ENCODE measurements at regions not wholly inside any gene's neighbourhood (a gene's known extent, or its start where the extent isn't known, plus 50 kb on each side); places are given as distances from the start of the nearest gene placed in this dataset.

- H3K27me3 Mint-ChIP-seq (ENCODE audit: unreplicated experiment) = no peaks in the 10 kb centered on the region
- no peak for DNase-seq (ENCODE audit: extremely low spot score, unreplicated experiment)
- TF ChIP-seq, protein P1, sequence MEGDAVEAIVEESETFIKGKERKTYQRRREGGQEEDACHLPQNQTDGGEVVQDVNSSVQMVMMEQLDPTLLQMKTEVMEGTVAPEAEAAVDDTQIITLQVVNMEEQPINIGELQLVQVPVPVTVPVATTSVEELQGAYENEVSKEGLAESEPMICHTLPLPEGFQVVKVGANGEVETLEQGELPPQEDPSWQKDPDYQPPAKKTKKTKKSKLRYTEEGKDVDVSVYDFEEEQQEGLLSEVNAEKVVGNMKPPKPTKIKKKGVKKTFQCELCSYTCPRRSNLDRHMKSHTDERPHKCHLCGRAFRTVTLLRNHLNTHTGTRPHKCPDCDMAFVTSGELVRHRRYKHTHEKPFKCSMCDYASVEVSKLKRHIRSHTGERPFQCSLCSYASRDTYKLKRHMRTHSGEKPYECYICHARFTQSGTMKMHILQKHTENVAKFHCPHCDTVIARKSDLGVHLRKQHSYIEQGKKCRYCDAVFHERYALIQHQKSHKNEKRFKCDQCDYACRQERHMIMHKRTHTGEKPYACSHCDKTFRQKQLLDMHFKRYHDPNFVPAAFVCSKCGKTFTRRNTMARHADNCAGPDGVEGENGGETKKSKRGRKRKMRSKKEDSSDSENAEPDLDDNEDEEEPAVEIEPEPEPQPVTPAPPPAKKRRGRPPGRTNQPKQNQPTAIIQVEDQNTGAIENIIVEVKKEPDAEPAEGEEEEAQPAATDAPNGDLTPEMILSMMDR (IDR thresholded peaks at IDR 0.05) = no peak
- no peaks in the 10 kb centered on the region for H3K36me3 Mint-ChIP-seq (ENCODE audit: unreplicated experiment)
- H3K27ac Mint-ChIP-seq (ENCODE audit: unreplicated experiment) = no peak overlapping the region
- no peaks in the 10 kb centered on the region for H3K9me3 Mint-ChIP-seq (ENCODE audit: unreplicated experiment)
- peaks cover 19% of the 10 kb centered on the region for H3K4me1 Mint-ChIP-seq (ENCODE audit: unreplicated experiment)
- H3K4me3 Mint-ChIP-seq (ENCODE audit: unreplicated experiment) = no peak overlapping the region
Measured at GRCh38 chr7:96499532-96499931, 177.6 kb upstream of the SLC25A13 start.

DNA sequence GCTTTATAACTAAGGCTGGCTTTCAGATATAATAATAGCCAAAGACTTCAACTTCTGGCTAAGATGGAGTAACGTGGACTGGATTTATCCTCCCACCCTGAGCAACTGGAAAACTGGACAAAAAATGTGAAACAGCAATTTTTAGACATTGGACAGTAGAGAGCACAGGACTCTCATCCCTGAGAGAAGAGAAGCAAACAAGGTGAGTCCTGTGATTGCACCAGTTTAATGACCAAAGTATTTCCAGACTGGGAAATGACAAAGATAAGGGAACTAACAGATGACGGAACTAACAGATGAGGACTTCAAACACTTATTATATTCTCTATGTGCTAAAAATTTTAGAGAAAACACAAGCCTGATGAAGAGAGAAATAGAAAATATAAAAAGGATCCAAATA lies 175.7 kb upstream of the SLC25A13 start:
- no peaks in the 10 kb centered on the region for H3K9me3 Mint-ChIP-seq (ENCODE audit: unreplicated experiment)

GRCh38 chr7:96495751-96496216 lies 173.9 kb upstream of the SLC25A13 start:
- no peaks in the 10 kb centered on the region for H3K27me3 Mint-ChIP-seq (ENCODE audit: unreplicated experiment)
- TF ChIP-seq, protein P1 (IDR thresholded peaks at IDR 0.05) = no peak
- no peak overlapping the region for H3K27ac Mint-ChIP-seq (ENCODE audit: unreplicated experiment)
- no peak overlapping the region for H3K4me3 Mint-ChIP-seq (ENCODE audit: unreplicated experiment)
- H3K4me1 Mint-ChIP-seq (ENCODE audit: unreplicated experiment) = peaks cover 22% of the 10 kb centered on the region
- H3K9me3 Mint-ChIP-seq (ENCODE audit: unreplicated experiment) = no peaks in the 10 kb centered on the region
- no peaks in the 10 kb centered on the region for H3K36me3 Mint-ChIP-seq (ENCODE audit: unreplicated experiment)
- no peak for DNase-seq (ENCODE audit: extremely low spot score, unreplicated experiment)

More for the DNA sequence above, 175.7 kb upstream of the SLC25A13 start:
- Mint-ChIP-seq H3K27me3 (ENCODE audit: unreplicated experiment) (no peaks in the 10 kb centered on the region), H3K36me3 (ENCODE audit: unreplicated experiment) (no peaks in the 10 kb centered on the region), H3K4me3 (ENCODE audit: unreplicated experiment) (no peak overlapping the region), H3K27ac (ENCODE audit: unreplicated experiment) (no peak overlapping the region), H3K4me1 (ENCODE audit: unreplicated experiment) (peaks cover 19% of the 10 kb centered on the region)
- DNase-seq (ENCODE audit: extremely low spot score, unreplicated experiment) = no peak
- TF ChIP-seq, protein P1 (IDR thresholded peaks at IDR 0.05) = no peak

DNA sequence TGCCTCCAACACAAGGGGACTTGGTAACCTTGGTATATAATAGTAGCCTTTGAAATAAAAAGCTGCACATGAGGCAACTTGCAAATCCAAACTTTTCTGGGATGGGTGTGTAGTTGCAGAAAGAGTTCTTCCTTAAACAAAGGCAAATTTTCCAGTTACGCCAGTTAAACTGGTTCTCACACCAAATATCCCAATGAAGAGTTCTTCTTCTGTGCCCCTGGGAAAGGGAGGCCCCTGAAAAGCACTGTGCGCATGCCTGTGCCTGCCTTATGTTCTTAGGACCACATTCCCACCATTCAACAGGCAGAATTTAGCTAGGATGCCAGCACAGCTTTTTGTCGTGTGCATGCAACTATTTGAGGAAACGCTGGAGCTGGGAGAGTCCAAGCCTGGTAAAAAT lies 164.8 kb upstream of the SLC25A13 start:
- TF ChIP-seq, protein P1 (IDR thresholded peaks at IDR 0.05) = no peak
- Mint-ChIP-seq H3K36me3 (ENCODE audit: unreplicated experiment) (no peaks in the 10 kb centered on the region), H3K9me3 (ENCODE audit: unreplicated experiment) (no peaks in the 10 kb centered on the region), H3K4me3 (ENCODE audit: unreplicated experiment) (no peak overlapping the region), H3K27me3 (ENCODE audit: unreplicated experiment) (no peaks in the 10 kb centered on the region), H3K27ac (ENCODE audit: unreplicated experiment) (no peak overlapping the region), H3K4me1 (ENCODE audit: unreplicated experiment) (peaks cover 14% of the 10 kb centered on the region)
- no peak for DNase-seq (ENCODE audit: extremely low spot score, unreplicated experiment)

DNA sequence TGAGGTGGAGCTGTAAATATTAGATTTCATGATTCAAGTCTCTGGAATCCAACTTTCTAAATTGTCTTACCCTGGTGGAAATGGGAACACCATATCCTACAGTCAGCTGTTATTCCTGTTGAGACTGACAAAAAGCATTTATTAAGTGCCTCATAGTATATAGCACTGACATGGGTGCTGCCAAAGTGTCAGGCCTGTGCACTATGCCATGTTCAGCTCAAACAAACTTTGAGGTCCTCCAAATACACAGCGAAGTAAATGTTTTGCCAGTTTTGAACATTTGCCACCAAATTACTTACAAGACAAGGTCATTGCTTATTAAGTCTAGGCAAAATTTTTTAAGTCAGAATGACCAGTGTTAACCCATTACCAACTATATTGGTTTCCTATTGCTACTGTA lies 162.9 kb upstream of the SLC25A13 start:
- TF ChIP-seq, protein P1 (IDR thresholded peaks at IDR 0.05) = no peak
- Mint-ChIP-seq H3K9me3 (ENCODE audit: unreplicated experiment) (no peaks in the 10 kb centered on the region), H3K4me3 (ENCODE audit: unreplicated experiment) (no peak overlapping the region), H3K36me3 (ENCODE audit: unreplicated experiment) (no peaks in the 10 kb centered on the region), H3K27ac (ENCODE audit: unreplicated experiment) (no peak overlapping the region), H3K4me1 (ENCODE audit: unreplicated experiment) (peaks cover 8% of the 10 kb centered on the region), H3K27me3 (ENCODE audit: unreplicated experiment) (no peaks in the 10 kb centered on the region)
- no peak for DNase-seq (ENCODE audit: extremely low spot score, unreplicated experiment)

All from osteocyte (in vitro differentiated cells).